GM06990 (cell line): ENCODE measurements at regions not wholly inside any gene's neighbourhood (a gene's known extent, or its start where the extent isn't known, plus 50 kb on each side); places are given as distances from the start of the nearest gene placed in this dataset.

ENCODE experiments used
- DNase-seq: peaks from one replicate; pipeline ENCODE4 v3.0.0-alpha.2; 2011; ENCODE audit not compliant: insufficient read length; ENCODE audit errors: extremely low read depth
- H3K27me3 ChIP-seq: replicated peaks from 2 replicates; pipeline ENCODE4 v1.6.0; 2011; ENCODE audit warnings: low read length; ENCODE audit not compliant: control insufficient read depth, insufficient read depth
- H3K36me3 ChIP-seq: 2 replicates; pipeline ENCODE4 v1.5.1; 2011; ENCODE audit warnings: low read length; ENCODE audit not compliant: control insufficient read depth, insufficient read depth
- H3K4me3 ChIP-seq: replicated peaks from 2 replicates; pipeline ENCODE4 v1.5.1; 2011; ENCODE audit warnings: low read depth, mild to moderate bottlenecking, control low read depth, low read length
- CTCF ChIP-seq: IDR thresholded peaks from 2 replicates; pipeline ENCODE4 v1.5.1; 2011; ENCODE audit warnings: low read length, control low read depth, mild to moderate bottlenecking, inconsistent platforms; ENCODE audit not compliant: insufficient read depth, poor library complexity, severe bottlenecking

- DNase-seq, result no peak
- no peaks in the 10 kb centered on the region for H3K27me3 ChIP-seq
- H3K36me3 ChIP-seq, result no peaks in the 10 kb centered on the region
- no peak overlapping the region for H3K4me3 ChIP-seq
- TF ChIP-seq CTCF, result no peak
Observed at GRCh38 chr16:64242492-64242891, 879.4 kb downstream of the CDH11 start.

GRCh38 chr16:64240586-64240985 lies 881.3 kb downstream of the CDH11 start:
- no peak for TF ChIP-seq CTCF
- no peak for DNase-seq
- no peaks in the 10 kb centered on the region for H3K36me3 ChIP-seq
- H3K27me3 ChIP-seq, result no peaks in the 10 kb centered on the region
- H3K4me3 ChIP-seq, result no peak overlapping the region

GRCh38 chr16:64238571-64238970 lies 883.3 kb downstream of the CDH11 start:
- H3K36me3 ChIP-seq, result no peaks in the 10 kb centered on the region
- TF ChIP-seq CTCF, result no peak
- no peaks in the 10 kb centered on the region for H3K27me3 ChIP-seq
- no peak overlapping the region for H3K4me3 ChIP-seq
- DNase-seq, result no peak

GRCh38 chr16:64236316-64236715 lies 885.5 kb downstream of the CDH11 start:
- TF ChIP-seq CTCF, result no peak
- no peak for DNase-seq
- H3K27me3 ChIP-seq, result no peaks in the 10 kb centered on the region
- H3K4me3 ChIP-seq, result no peak overlapping the region
- H3K36me3 ChIP-seq, result no peaks in the 10 kb centered on the region

- no peak for DNase-seq
- no peak for TF ChIP-seq CTCF
- H3K27me3 ChIP-seq, result no peaks in the 10 kb centered on the region
- H3K4me3 ChIP-seq, result no peak overlapping the region
- no peaks in the 10 kb centered on the region for H3K36me3 ChIP-seq
Observed at GRCh38 chr16:64234200-64234599, 887.7 kb downstream of the CDH11 start.

GRCh38 chr16:64225696-64226095 lies 896.2 kb downstream of the CDH11 start:
- no peak for TF ChIP-seq CTCF
- Histone ChIP-seq H3K27me3 (no peaks in the 10 kb centered on the region), H3K36me3 (no peaks in the 10 kb centered on the region), H3K4me3 (no peak overlapping the region)
- DNase-seq, result no peak
